ENCODE measurements at regions not wholly inside any gene's neighbourhood (a gene's known extent, or its start where the extent isn't known, plus 50 kb on each side); places are given as distances from the start of the nearest gene placed in this dataset.
A peak's percentile ranks its signal among the peaks of the same experiment; 100 is the strongest.
"Not testable (repeated sequence)": the region's sequence is repeated elsewhere in the genome, so short reads cannot be mapped to it uniquely, and the experiment has no call there.

DNA sequence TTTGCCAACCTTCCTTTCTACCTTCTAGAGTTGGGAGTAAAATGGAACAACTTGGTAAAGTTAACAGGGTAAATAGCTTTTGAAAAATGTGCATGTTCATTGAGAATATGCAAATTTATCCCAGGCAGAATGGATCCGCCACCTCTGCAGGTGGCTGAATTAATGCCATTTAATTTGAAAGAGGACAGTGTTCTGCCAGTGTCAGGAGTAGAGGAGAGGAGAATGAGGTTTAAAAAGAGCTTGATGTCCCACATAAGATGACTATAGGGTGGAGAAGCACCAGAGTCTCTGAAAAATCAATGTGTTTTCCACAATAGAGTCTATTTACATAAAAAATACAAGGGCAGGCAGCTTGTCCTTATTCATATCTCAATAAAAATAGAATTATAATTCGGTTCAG, 1804.3 kb upstream of the PCDH10 start:
- DNase-seq (ENCODE audit: insufficient read length, low spot score) (no peak), FAIRE-seq (no peak)

DNA sequence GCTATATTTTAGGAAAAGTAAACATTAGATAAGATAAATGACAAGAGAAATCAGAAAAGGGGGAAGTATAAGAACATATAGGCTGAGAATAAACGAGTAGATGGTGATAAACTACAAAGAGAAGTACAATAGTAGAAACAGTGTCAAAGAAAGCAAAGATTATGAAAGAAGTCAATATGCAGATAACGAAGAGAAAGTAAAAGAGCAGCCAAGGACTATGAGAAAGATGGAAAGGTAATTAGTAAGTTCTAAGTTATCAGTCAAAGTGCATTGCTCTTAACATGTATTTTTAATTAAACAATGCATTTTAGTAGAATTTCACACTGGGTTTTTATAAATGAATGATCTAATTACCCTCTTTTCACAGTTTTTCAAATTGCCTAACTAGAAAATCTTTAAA, 1801.3 kb upstream of the PCDH10 start:
- no peak for FAIRE-seq

GRCh38 chr4:131348263-131348662, 1800.8 kb upstream of the PCDH10 start:
- FAIRE-seq = peak; percentile 18

More for the DNA sequence above, 1801.3 kb upstream of the PCDH10 start:
- no peak for DNase-seq (ENCODE audit: insufficient read length, low spot score)

DNA sequence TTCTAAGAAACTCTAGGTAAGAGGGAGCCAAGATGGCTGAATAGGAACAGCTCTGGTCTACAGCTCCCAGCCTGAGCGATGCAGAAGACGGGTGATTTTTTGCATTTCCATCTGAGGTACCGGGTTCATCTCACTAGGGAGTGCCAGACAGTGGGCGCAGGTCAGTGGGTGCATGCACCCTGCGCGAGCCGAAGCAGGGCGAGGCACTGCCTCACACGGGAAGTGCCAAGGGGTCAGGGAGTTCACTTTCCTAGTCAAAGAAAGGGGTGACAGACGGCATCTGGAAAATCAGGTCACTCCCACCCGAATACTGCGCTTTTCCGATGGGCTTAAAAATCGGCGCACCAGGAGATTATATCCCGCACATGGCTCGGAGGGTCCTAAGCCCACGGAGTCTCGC, 1796.7 kb upstream of the PCDH10 start:
- DNase-seq (ENCODE audit: insufficient read length, low spot score); FAIRE-seq: not testable (repeated sequence)

More at GRCh38 chr4:131348263-131348662, 1800.8 kb upstream of the PCDH10 start:
- DNase-seq (ENCODE audit: insufficient read length, low spot score) = no peak

- FAIRE-seq = peak; percentile 21
- DNase-seq (ENCODE audit: insufficient read length, low spot score) = no peak
Measured at GRCh38 chr4:131366714-131367113, 1782.4 kb upstream of the PCDH10 start.

GRCh38 chr4:131367441-131367840, 1781.7 kb upstream of the PCDH10 start:
- no peak for FAIRE-seq

GRCh38 chr4:131370846-131371245, 1778.2 kb upstream of the PCDH10 start:
- no peak for DNase-seq (ENCODE audit: insufficient read length, low spot score)
- peak; percentile 4 for FAIRE-seq

More at GRCh38 chr4:131367441-131367840, 1781.7 kb upstream of the PCDH10 start:
- no peak for DNase-seq (ENCODE audit: insufficient read length, low spot score)

DNA sequence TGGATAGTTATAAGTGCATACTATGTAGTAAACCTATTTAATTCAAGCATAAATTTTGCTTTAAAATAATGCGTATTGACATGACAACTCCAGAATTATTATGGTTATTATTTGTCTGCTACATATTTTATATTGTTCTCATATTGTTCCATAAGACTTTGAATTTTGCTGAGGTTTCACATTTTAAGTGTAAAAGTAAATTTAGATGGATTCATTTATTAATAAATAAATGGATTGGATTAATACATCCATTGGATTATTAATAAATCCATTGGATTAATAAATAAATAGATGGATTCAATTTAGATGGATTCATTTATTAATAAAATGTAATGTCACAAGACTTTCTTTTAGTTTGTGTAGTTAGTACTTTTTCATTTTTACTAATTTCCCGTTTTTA, 1768.0 kb upstream of the PCDH10 start:
- DNase-seq (ENCODE audit: insufficient read length, low spot score) (no peak), FAIRE-seq (no peak)

- DNase-seq (ENCODE audit: insufficient read length, low spot score) = no peak
- no peak for FAIRE-seq
Measured at GRCh38 chr4:131382839-131383238, 1766.3 kb upstream of the PCDH10 start.

DNA sequence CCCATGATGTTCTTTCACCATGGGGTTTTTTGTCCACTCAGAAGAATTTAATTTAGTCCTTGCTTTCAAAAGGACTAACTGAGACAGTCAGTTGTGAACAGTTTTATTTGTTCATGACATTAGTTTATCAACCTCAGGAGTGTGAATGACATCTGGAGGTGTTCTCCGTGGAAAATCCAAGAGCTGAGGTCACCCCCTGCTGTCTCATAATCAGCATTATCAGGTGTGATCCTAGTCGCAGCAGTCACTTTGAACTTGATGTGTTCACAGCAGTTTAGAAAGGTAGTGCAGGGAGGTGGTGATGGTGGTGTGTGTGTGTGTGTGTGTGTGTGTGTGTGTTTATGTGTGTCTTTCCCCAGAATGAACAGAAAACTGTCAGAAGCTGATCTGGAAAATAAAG, 1760.8 kb upstream of the PCDH10 start:
- no peak for FAIRE-seq
- no peak for DNase-seq (ENCODE audit: insufficient read length, low spot score)

GRCh38 chr4:131408102-131408501, 1741.0 kb upstream of the PCDH10 start:
- FAIRE-seq (no peak), DNase-seq (ENCODE audit: insufficient read length, low spot score) (no peak)

DNA sequence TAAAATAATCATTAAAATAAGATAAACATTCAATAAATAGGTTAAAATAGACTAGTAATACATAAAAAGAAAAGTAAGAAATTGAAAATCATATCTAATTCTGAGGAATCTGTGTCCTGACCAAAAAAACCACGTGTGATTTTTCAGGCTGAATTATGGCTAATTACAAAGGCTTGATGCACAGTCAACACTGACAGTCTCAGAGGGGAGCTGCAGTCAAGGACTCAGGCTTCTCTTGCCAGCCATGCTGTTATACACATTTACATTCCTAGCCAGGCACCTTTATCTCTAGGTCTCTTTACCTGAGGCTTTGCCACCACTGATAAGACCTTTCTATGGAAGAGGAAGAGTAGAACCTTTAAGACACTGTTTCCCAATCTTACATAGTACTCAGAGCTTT, 1737.7 kb upstream of the PCDH10 start:
- no peak for DNase-seq (ENCODE audit: insufficient read length, low spot score)
- FAIRE-seq = no peak

DNA sequence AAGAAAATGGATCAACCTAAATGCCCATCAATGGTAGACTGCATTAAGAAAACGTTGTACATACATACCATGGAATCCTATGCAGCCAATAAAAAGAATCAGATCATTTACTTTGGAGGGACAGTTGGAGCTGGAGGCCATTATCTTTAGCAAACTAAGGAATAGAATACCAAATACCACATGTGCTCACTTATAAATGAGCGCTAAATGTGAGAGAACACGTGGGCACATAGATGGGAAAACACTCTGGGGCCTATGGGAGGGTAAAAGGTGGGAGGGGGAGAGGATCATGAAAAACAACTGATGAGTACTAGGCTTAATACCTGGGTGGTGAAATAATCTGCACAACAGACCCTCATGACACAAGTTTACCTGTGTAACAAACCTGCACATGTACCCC, 1729.9 kb upstream of the PCDH10 start:
- no peak for DNase-seq (ENCODE audit: insufficient read length, low spot score)
- no peak for FAIRE-seq

- no peak for FAIRE-seq
Measured at GRCh38 chr4:131426023-131426758, 1722.9 kb upstream of the PCDH10 start.

GRCh38 chr4:131427000-131427399, 1722.1 kb upstream of the PCDH10 start:
- DNase-seq (ENCODE audit: insufficient read length, low spot score) (no peak), FAIRE-seq (no peak)

More at GRCh38 chr4:131426023-131426758, 1722.9 kb upstream of the PCDH10 start:
- no peak for DNase-seq (ENCODE audit: insufficient read length, low spot score)

- no peak for DNase-seq (ENCODE audit: insufficient read length, low spot score)
- no peak for FAIRE-seq
Measured at GRCh38 chr4:131430302-131430701, 1718.8 kb upstream of the PCDH10 start.

- no peak for FAIRE-seq
Measured at GRCh38 chr4:131441004-131441688, 1707.9 kb upstream of the PCDH10 start.

GRCh38 chr4:131447883-131448282, 1701.2 kb upstream of the PCDH10 start:
- DNase-seq (ENCODE audit: insufficient read length, low spot score) = no peak

More at GRCh38 chr4:131441004-131441688, 1707.9 kb upstream of the PCDH10 start:
- no peak for DNase-seq (ENCODE audit: insufficient read length, low spot score)

DNA sequence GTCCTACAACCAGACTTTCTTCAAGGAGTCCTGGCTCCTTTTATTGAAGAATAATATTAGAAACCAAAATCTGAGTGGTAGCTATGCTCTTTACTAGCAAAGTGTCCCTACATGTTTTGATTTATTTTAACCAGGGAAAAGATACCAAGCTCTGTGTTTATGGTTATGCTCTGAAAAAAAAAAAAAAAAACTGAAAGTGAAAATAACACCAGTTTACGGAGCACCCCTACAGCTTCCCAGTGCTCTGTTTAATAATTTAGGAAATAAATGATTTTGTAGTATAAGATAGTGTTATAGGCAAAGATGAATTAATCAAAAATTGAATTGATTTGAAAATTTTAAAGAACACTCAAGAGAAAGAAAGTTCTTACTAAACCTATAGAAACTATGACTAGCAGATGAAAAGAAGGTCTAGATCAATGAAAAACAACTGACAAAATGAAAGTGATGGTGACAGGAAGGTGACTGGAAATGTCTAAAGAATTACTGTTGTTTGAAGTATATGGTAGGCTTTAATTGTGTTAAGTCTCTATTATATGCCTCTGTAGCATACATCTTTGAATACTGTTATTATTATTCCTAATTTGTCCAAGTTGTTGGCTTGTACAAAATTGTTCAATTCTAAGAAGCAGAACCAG, 1698.4 kb upstream of the PCDH10 start:
- DNase-seq (ENCODE audit: insufficient read length, low spot score) (no peak), FAIRE-seq (no peak)

More at GRCh38 chr4:131447883-131448282, 1701.2 kb upstream of the PCDH10 start:
- FAIRE-seq = no peak

GRCh38 chr4:131459430-131460101, 1689.5 kb upstream of the PCDH10 start:
- DNase-seq (ENCODE audit: insufficient read length, low spot score) (no peak), FAIRE-seq (no peak)

- FAIRE-seq (no peak), DNase-seq (ENCODE audit: insufficient read length, low spot score) (no peak)
Measured at GRCh38 chr4:131470360-131470759, 1678.7 kb upstream of the PCDH10 start.
